ENCODE measurements at regions not wholly inside any gene's neighbourhood (a gene's known extent, or its start where the extent isn't known, plus 50 kb on each side); places are given as distances from the start of the nearest gene placed in this dataset.

DNA sequence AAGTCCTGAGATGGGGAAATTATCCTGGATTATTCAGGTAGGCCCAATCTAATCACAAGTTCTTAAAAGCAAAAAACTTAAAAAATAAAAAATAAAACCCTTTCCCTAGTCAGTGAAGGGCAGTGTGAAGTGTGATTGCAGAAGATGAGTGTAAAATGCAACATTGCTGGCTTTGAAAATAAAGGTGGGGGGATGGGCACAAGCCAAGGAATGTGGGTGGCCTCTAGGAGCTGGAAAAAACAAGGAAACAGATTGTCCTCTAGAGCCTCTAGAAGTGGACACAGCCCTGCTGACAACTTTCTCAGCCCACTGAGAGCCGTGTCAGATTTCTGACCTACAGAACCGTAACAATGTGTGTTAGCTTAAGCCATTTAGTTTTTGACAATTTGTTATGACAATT is 184.3 kb upstream of the HNRNPA3 start:
- no peak for DNase-seq (ENCODE audit: low spot score)
- POLR2A ChIA-PET (ENCODE audit: low non-redundant PET), result no interaction called here
- TF ChIP-seq CTCF (conservative IDR thresholded peaks at IDR 0.05; ENCODE audit: low read depth, low read length) (no peak), EZH2 (IDR thresholded peaks at IDR 0.05; ENCODE audit: borderline replicate concordance, low read depth, low read length, poor library complexity, severe bottlenecking) (no peak)
- no peaks in the 10 kb centered on the region for H3K27me3 ChIP-seq (replicated peaks; ENCODE audit: insufficient read depth, low read depth, low read length, poor library complexity)
- H3K4me1 ChIP-seq (ENCODE audit: insufficient read depth, low read length, poor library complexity, severe bottlenecking), result peaks cover 9% of the 10 kb centered on the region
- no peaks in the 10 kb centered on the region for H3K9me3 ChIP-seq (ENCODE audit: low read depth, low read length, poor library complexity, severe bottlenecking)
- H3K36me3 ChIP-seq (ENCODE audit: insufficient read depth, low read length, poor library complexity, severe bottlenecking), result no peaks in the 10 kb centered on the region
- intact Hi-C loops (cut with micrococcal nuclease; ENCODE audit: unreplicated experiment), result no loop called here
- H3K27ac ChIP-seq (ENCODE audit: low read depth, low read length, poor library complexity, severe bottlenecking), result no peak overlapping the region
- CTCF ChIA-PET, result no interaction called here
- no peak overlapping the region for H3K4me3 ChIP-seq (ENCODE audit: low read depth, low read length, poor library complexity, severe bottlenecking)
- no TSS peak for BruUV-seq (replicated peaks)

GRCh38 chr2:177029075-177029474 is 183.5 kb upstream of the HNRNPA3 start:
- TF ChIP-seq CTCF (conservative IDR thresholded peaks at IDR 0.05; ENCODE audit: low read depth, low read length) (no peak), EZH2 (IDR thresholded peaks at IDR 0.05; ENCODE audit: borderline replicate concordance, low read depth, low read length, poor library complexity, severe bottlenecking) (no peak)
- no peaks in the 10 kb centered on the region for H3K27me3 ChIP-seq (replicated peaks; ENCODE audit: insufficient read depth, low read depth, low read length, poor library complexity)
- no peak overlapping the region for H3K27ac ChIP-seq (ENCODE audit: low read depth, low read length, poor library complexity, severe bottlenecking)
- intact Hi-C loops (cut with micrococcal nuclease; ENCODE audit: unreplicated experiment), result no loop called here
- H3K4me3 ChIP-seq (ENCODE audit: low read depth, low read length, poor library complexity, severe bottlenecking), result no peak overlapping the region
- no peak for DNase-seq (ENCODE audit: low spot score)
- POLR2A ChIA-PET (ENCODE audit: low non-redundant PET), result no interaction called here
- no peaks in the 10 kb centered on the region for H3K36me3 ChIP-seq (ENCODE audit: insufficient read depth, low read length, poor library complexity, severe bottlenecking)
- no peaks in the 10 kb centered on the region for H3K9me3 ChIP-seq (ENCODE audit: low read depth, low read length, poor library complexity, severe bottlenecking)
- CTCF ChIA-PET, result no interaction called here
- no TSS peak for BruUV-seq (replicated peaks)
- peaks cover 9% of the 10 kb centered on the region for H3K4me1 ChIP-seq (ENCODE audit: insufficient read depth, low read length, poor library complexity, severe bottlenecking)

GRCh38 chr2:177029501-177029900 is 183.1 kb upstream of the HNRNPA3 start:
- DNase-seq (ENCODE audit: low spot score), result no peak
- peaks cover 9% of the 10 kb centered on the region for H3K4me1 ChIP-seq (ENCODE audit: insufficient read depth, low read length, poor library complexity, severe bottlenecking)
- TF ChIP-seq CTCF (conservative IDR thresholded peaks at IDR 0.05; ENCODE audit: low read depth, low read length), result no peak
- TF ChIP-seq EZH2 (IDR thresholded peaks at IDR 0.05; ENCODE audit: borderline replicate concordance, low read depth, low read length, poor library complexity, severe bottlenecking), result no peak
- H3K27ac ChIP-seq (ENCODE audit: low read depth, low read length, poor library complexity, severe bottlenecking), result no peak overlapping the region
- H3K9me3 ChIP-seq (ENCODE audit: low read depth, low read length, poor library complexity, severe bottlenecking), result no peaks in the 10 kb centered on the region
- CTCF ChIA-PET, result no interaction called here
- H3K4me3 ChIP-seq (ENCODE audit: low read depth, low read length, poor library complexity, severe bottlenecking), result no peak overlapping the region
- no peaks in the 10 kb centered on the region for H3K36me3 ChIP-seq (ENCODE audit: insufficient read depth, low read length, poor library complexity, severe bottlenecking)
- BruUV-seq (replicated peaks), result no TSS peak
- no peaks in the 10 kb centered on the region for H3K27me3 ChIP-seq (replicated peaks; ENCODE audit: insufficient read depth, low read depth, low read length, poor library complexity)
- POLR2A ChIA-PET (ENCODE audit: low non-redundant PET), result no interaction called here
- intact Hi-C loops (cut with micrococcal nuclease; ENCODE audit: unreplicated experiment), result no loop called here
